Natural killer cell (primary cell): ENCODE measurements at regions not wholly inside any gene's neighbourhood (a gene's known extent, or its start where the extent isn't known, plus 50 kb on each side); places are given as distances from the start of the nearest gene placed in this dataset.

Source experiments
- ATAC-seq, 3 donors: fragments of 150-1000 bp in 2 of 3; fragments of 200-7000 bp in 1 of 3; cut with Tn5 transposase; 1 replicate in 1 of 3; 2 replicates in 2 of 3; pipeline ENCODE4 v1.10.0; 2021; ENCODE audit warnings: mild to moderate bottlenecking in 2 of 3, moderate library complexity in 2 of 3
- DNase-seq, 2 donors: peaks; one replicate each; pipeline versions ENCODE4 v3.0.0 to v3.0.0-alpha.2; 2013 to 2021; ENCODE audit warnings: mixed read lengths in 1 of 2
- H3K27ac ChIP-seq: one replicate; pipeline ENCODE4 v1.5.1; 2013; ENCODE audit warnings: mild to moderate bottlenecking, low read length
- H3K27me3 ChIP-seq: one replicate; pipeline ENCODE4 v1.6.1; 2013; ENCODE audit warnings: low read length; ENCODE audit not compliant: control insufficient read depth, insufficient read depth
- H3K36me3 ChIP-seq: one replicate; pipeline ENCODE4 v1.6.1; 2013; ENCODE audit warnings: low read length; ENCODE audit not compliant: control insufficient read depth, insufficient read depth
- H3K4me1 ChIP-seq: one replicate; pipeline ENCODE4 v1.6.1; 2013; ENCODE audit warnings: low read length; ENCODE audit not compliant: control insufficient read depth, insufficient read depth
- H3K4me3 ChIP-seq: one replicate; pipeline ENCODE4 v1.5.1; 2013; ENCODE audit warnings: low read length
- H3K9me3 ChIP-seq: one replicate; pipeline ENCODE4 v1.6.1; 2013; ENCODE audit warnings: low read length; ENCODE audit not compliant: control insufficient read depth, insufficient read depth
- H3K27ac Mint-ChIP-seq, 2 donors: one replicate each; pipeline ENCODE4 v1.8.0; 2022; ENCODE audit warnings: mild to moderate bottlenecking in 2 of 2, mixed read lengths in 2 of 2, moderate library complexity in 1 of 2
- H3K27me3 Mint-ChIP-seq, 2 donors: one replicate each; pipeline ENCODE4 v1.8.0; 2022; ENCODE audit warnings: low read depth in 2 of 2, mixed read lengths in 2 of 2
- H3K36me3 Mint-ChIP-seq: one replicate; pipeline ENCODE4 v1.8.0; 2022; ENCODE audit warnings: mixed read lengths
- H3K4me1 Mint-ChIP-seq, 2 donors: one replicate each; pipeline ENCODE4 v1.8.0; 2022; ENCODE audit warnings: mixed read lengths in 2 of 2
- H3K4me3 Mint-ChIP-seq: one replicate; pipeline ENCODE4 v1.8.0; 2022; ENCODE audit warnings: mild to moderate bottlenecking, moderate library complexity, mixed read lengths
- H3K9me3 Mint-ChIP-seq, 2 donors: one replicate each; pipeline ENCODE4 v1.8.0; 2022; ENCODE audit warnings: mixed read lengths in 2 of 2
- WGBS: methylation state at CpG from one replicate; pipeline ENCODE4 v1.1.7; 2013; ENCODE audit warnings: missing lambda C conversion rate; ENCODE audit not compliant: insufficient coverage; 5-methylcytosine and 5-hydroxymethylcytosine counted together
- intact Hi-C: fragments of 100-400 bp; cut with micrococcal nuclease; formaldehyde crosslinking; loops from one replicate; pipeline ENCODE4 v1.14.2; 2022
- TF ChIP-seq, protein P1 (sequence below): fragments of 200-600 bp; IDR thresholded peaks from one replicate; pipeline ENCODE4 v1.8.0; 2022; ENCODE audit warnings: antibody characterized with exemption

DNA sequence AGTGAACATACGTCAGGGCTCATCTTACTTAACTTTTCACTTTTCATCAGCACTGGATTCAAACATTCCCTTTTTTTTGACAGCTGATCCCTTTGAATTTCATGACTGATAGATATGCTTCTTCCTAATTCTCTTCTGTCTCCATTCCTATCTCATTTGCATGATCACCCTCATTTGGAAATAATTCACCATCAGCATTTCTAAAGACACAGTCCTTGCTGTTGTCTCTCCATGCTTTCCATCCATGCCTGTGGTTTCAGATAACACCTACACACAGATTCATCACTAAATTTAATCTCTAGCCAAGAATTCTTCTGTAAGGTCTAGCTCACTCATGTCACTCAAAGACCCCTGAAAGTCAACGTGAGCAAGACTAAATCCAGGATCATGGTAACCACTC lies 228.4 kb upstream of the BTBD3 start:
- no peaks in the 10 kb centered on the region for H3K9me3 ChIP-seq
- Mint-ChIP-seq H3K27me3 (peaks cover 0 to 10% of the 10 kb centered on the region in 2 donors), H3K27ac (no peak overlapping the region), H3K4me1 (no peaks in the 10 kb centered on the region), H3K36me3 (no peaks in the 10 kb centered on the region), H3K4me3 (no peak overlapping the region), H3K9me3 (peaks cover 8 to 10% of the 10 kb centered on the region in 2 donors)
- no peaks in the 10 kb centered on the region for H3K27me3 ChIP-seq
- H3K4me1 ChIP-seq, result no peaks in the 10 kb centered on the region
- DNase-seq (no peak), ATAC-seq (no peak)
- no peak overlapping the region for H3K4me3 ChIP-seq
- H3K27ac ChIP-seq, result no peak overlapping the region
- 87% methylated on average over 2 of the region's 2 CpGs for WGBS
- TF ChIP-seq, protein P1, sequence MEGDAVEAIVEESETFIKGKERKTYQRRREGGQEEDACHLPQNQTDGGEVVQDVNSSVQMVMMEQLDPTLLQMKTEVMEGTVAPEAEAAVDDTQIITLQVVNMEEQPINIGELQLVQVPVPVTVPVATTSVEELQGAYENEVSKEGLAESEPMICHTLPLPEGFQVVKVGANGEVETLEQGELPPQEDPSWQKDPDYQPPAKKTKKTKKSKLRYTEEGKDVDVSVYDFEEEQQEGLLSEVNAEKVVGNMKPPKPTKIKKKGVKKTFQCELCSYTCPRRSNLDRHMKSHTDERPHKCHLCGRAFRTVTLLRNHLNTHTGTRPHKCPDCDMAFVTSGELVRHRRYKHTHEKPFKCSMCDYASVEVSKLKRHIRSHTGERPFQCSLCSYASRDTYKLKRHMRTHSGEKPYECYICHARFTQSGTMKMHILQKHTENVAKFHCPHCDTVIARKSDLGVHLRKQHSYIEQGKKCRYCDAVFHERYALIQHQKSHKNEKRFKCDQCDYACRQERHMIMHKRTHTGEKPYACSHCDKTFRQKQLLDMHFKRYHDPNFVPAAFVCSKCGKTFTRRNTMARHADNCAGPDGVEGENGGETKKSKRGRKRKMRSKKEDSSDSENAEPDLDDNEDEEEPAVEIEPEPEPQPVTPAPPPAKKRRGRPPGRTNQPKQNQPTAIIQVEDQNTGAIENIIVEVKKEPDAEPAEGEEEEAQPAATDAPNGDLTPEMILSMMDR, result no peak
- H3K36me3 ChIP-seq, result no peaks in the 10 kb centered on the region
- intact Hi-C loops, result no loop called here

DNA sequence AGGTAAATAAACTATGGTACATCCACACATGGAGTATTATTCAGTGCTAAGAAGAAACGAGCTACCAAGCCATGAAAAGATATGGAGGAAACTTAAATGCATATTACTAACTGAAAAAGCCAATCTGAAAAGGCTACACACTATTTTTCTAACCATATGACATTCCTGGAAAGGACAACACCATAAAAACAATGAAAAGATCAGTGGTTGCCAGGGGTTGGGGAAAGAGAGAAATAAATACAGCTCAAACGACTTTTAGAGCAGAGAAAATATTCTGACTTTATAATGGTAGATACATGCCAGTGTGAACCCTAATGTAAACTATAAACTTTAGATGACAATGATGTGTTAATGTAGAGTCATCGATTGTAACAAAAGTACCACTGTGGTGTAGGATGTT lies 225.9 kb upstream of the BTBD3 start:
- no peak overlapping the region for H3K27ac Mint-ChIP-seq
- H3K27me3 Mint-ChIP-seq, result peaks cover 0 to 6% of the 10 kb centered on the region in 2 donors
- TF ChIP-seq, protein P1, result no peak
- H3K36me3 ChIP-seq, result no peaks in the 10 kb centered on the region
- WGBS, result 75% methylated on average over 2 of the region's 3 CpGs
- no peak overlapping the region for H3K27ac ChIP-seq
- H3K9me3 Mint-ChIP-seq, result peaks cover 14 to 16% of the 10 kb centered on the region in 2 donors
- H3K4me1 Mint-ChIP-seq, result no peaks in the 10 kb centered on the region
- H3K4me3 Mint-ChIP-seq, result no peak overlapping the region
- H3K4me3 ChIP-seq, result no peak overlapping the region
- no peak for DNase-seq
- intact Hi-C loops, result no loop called here
- no peaks in the 10 kb centered on the region for H3K4me1 ChIP-seq
- ATAC-seq, result no peak
- H3K9me3 ChIP-seq, result no peaks in the 10 kb centered on the region
- no peaks in the 10 kb centered on the region for H3K27me3 ChIP-seq
- H3K36me3 Mint-ChIP-seq, result no peaks in the 10 kb centered on the region

DNA sequence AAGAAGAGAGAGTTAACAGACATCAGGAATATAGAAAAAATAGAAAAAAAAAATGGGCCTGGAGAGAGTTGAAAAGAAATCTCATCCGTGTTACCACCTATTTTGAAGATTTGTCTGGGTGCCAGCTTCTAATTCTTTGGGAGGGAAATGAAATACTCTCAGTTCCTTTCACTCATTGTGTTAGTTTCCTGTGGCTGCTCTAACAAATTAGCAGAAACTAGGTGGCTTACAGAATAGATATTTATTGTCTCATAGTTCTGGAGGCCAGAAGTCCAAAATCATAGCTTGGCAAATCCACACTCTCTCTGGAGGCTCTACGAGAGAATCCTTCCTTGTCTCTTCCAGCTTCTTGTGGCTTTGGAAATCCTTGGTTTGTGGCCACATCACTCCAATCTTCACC lies 225.1 kb upstream of the BTBD3 start:
- TF ChIP-seq, protein P1, result no peak
- no peak overlapping the region for H3K27ac Mint-ChIP-seq
- peaks cover 14 to 16% of the 10 kb centered on the region in 2 donors for H3K9me3 Mint-ChIP-seq
- Histone ChIP-seq H3K36me3 (no peaks in the 10 kb centered on the region), H3K27me3 (no peaks in the 10 kb centered on the region), H3K27ac (no peak overlapping the region), H3K4me3 (no peak overlapping the region), H3K4me1 (no peaks in the 10 kb centered on the region), H3K9me3 (no peaks in the 10 kb centered on the region)
- no peaks in the 10 kb centered on the region for H3K36me3 Mint-ChIP-seq
- DNase-seq, result no peak
- H3K4me3 Mint-ChIP-seq, result no peak overlapping the region
- intact Hi-C loops, result no loop called here
- ATAC-seq, result no peak
- peaks cover 0 to 4% of the 10 kb centered on the region in 2 donors for H3K27me3 Mint-ChIP-seq
- whole genome bisulfite sequencing, result 30% methylated on average over 2 of the region's 2 CpGs
- H3K4me1 Mint-ChIP-seq, result no peaks in the 10 kb centered on the region

DNA sequence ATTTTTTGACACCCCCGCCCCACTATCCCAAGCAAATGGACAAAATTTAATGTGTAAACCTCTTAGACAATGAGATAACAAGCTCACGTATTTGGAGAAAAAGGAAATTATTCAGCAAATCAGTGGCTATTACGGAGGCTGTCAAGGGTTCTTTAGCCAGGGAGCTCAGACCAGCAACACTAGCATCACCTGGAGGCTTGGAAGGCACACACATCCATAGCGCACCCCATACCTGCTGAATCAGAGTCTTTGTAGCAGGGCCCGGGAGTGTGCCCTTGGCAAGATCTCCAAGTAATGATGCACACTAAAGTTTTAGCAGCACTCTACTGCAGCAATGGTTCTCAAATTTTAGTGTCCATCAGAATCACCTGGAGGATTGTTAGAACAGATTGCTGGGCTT lies 223.2 kb upstream of the BTBD3 start:
- 90% methylated on average over 5 of the region's 5 CpGs for WGBS

More for the DNA sequence above, 223.2 kb upstream of the BTBD3 start:
- Mint-ChIP-seq H3K27ac (no peak overlapping the region), H3K27me3 (no peaks in the 10 kb centered on the region), H3K4me3 (no peak overlapping the region), H3K9me3 (peaks cover 12% of the 10 kb centered on the region in 2 donors), H3K4me1 (no peaks in the 10 kb centered on the region), H3K36me3 (no peaks in the 10 kb centered on the region)
- ATAC-seq (no peak), DNase-seq (no peak)
- Histone ChIP-seq H3K27ac (no peak overlapping the region), H3K4me1 (no peaks in the 10 kb centered on the region), H3K27me3 (no peaks in the 10 kb centered on the region), H3K36me3 (no peaks in the 10 kb centered on the region), H3K4me3 (no peak overlapping the region), H3K9me3 (no peaks in the 10 kb centered on the region)
- intact Hi-C loops, result no loop called here
- TF ChIP-seq, protein P1, result no peak
